ENCODE measurements at regions not wholly inside any gene's neighbourhood (a gene's known extent, or its start where the extent isn't known, plus 50 kb on each side); places are given as distances from the start of the nearest gene placed in this dataset.

GRCh38 chr9:105143136-105143430 is 101.4 kb upstream of the SLC44A1 start:
- H3K4me2 ChIP-seq = no peak overlapping the region
- peaks cover 7% of the 10 kb centered on the region for H3K4me1 ChIP-seq (ENCODE audit: insufficient read depth)
- H3K36me3 ChIP-seq (replicated peaks; ENCODE audit: insufficient read depth, low read depth) = no peaks in the 10 kb centered on the region
- no peak for TF ChIP-seq EZH2phosphoT487 (IDR thresholded peaks at IDR 0.05; ENCODE audit: low read depth, severe bottlenecking, unreplicated experiment)
- TF ChIP-seq, protein P1, sequence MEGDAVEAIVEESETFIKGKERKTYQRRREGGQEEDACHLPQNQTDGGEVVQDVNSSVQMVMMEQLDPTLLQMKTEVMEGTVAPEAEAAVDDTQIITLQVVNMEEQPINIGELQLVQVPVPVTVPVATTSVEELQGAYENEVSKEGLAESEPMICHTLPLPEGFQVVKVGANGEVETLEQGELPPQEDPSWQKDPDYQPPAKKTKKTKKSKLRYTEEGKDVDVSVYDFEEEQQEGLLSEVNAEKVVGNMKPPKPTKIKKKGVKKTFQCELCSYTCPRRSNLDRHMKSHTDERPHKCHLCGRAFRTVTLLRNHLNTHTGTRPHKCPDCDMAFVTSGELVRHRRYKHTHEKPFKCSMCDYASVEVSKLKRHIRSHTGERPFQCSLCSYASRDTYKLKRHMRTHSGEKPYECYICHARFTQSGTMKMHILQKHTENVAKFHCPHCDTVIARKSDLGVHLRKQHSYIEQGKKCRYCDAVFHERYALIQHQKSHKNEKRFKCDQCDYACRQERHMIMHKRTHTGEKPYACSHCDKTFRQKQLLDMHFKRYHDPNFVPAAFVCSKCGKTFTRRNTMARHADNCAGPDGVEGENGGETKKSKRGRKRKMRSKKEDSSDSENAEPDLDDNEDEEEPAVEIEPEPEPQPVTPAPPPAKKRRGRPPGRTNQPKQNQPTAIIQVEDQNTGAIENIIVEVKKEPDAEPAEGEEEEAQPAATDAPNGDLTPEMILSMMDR (IDR thresholded peaks at IDR 0.05; ENCODE audit: poor library complexity) = no peak
- no peak for TF ChIP-seq EZH2 (IDR thresholded peaks at IDR 0.05; ENCODE audit: borderline replicate concordance)
- WGBS (ENCODE audit: low lambda C conversion rate, missing lambda C conversion rate) = over 99% methylated on average over 6 of the region's 6 CpGs
- no peak overlapping the region for H3K27ac ChIP-seq
- no peak overlapping the region for H2AFZ ChIP-seq
- no peaks in the 10 kb centered on the region for H3K9me2 ChIP-seq (replicated peaks; ENCODE audit: insufficient read depth)
- H3K4me3 ChIP-seq = no peak overlapping the region
- no peaks in the 10 kb centered on the region for H3K27me3 ChIP-seq
- no peak for DNase-seq (ENCODE audit: low spot score)
- no peaks in the 10 kb centered on the region for H3K9me3 ChIP-seq (ENCODE audit: low read depth)
- H4K20me1 ChIP-seq (ENCODE audit: insufficient read depth, poor library complexity, severe bottlenecking) = no peaks in the 10 kb centered on the region
- no peaks in the 10 kb centered on the region for H3K79me2 ChIP-seq

- H3K4me2 ChIP-seq = no peak overlapping the region
- no peaks in the 10 kb centered on the region for H3K27me3 ChIP-seq
- TF ChIP-seq, protein P1 (IDR thresholded peaks at IDR 0.05; ENCODE audit: poor library complexity) = no peak
- no peak for TF ChIP-seq EZH2phosphoT487 (IDR thresholded peaks at IDR 0.05; ENCODE audit: low read depth, severe bottlenecking, unreplicated experiment)
- TF ChIP-seq EZH2 (IDR thresholded peaks at IDR 0.05; ENCODE audit: borderline replicate concordance) = no peak
- H3K4me1 ChIP-seq (ENCODE audit: insufficient read depth) = peaks cover 7% of the 10 kb centered on the region
- DNase-seq (ENCODE audit: low spot score) = no peak
- WGBS (ENCODE audit: low lambda C conversion rate, missing lambda C conversion rate) = 89% methylated on average over 1 of the region's 1 CpG
- H3K4me3 ChIP-seq = no peak overlapping the region
- H3K36me3 ChIP-seq (replicated peaks; ENCODE audit: insufficient read depth, low read depth) = no peaks in the 10 kb centered on the region
- no peaks in the 10 kb centered on the region for H3K9me2 ChIP-seq (replicated peaks; ENCODE audit: insufficient read depth)
- no peaks in the 10 kb centered on the region for H3K79me2 ChIP-seq
- H3K9me3 ChIP-seq (ENCODE audit: low read depth) = no peaks in the 10 kb centered on the region
- no peak overlapping the region for H3K27ac ChIP-seq
- no peak overlapping the region for H2AFZ ChIP-seq
- H4K20me1 ChIP-seq (ENCODE audit: insufficient read depth, poor library complexity, severe bottlenecking) = no peaks in the 10 kb centered on the region
Measured at GRCh38 chr9:105144076-105144475, 100.4 kb upstream of the SLC44A1 start.

- no peaks in the 10 kb centered on the region for H3K27me3 ChIP-seq
- H3K36me3 ChIP-seq (replicated peaks; ENCODE audit: insufficient read depth, low read depth) = no peaks in the 10 kb centered on the region
- DNase-seq (ENCODE audit: low spot score) = no peak
- TF ChIP-seq EZH2phosphoT487 (IDR thresholded peaks at IDR 0.05; ENCODE audit: low read depth, severe bottlenecking, unreplicated experiment) (no peak), EZH2 (IDR thresholded peaks at IDR 0.05; ENCODE audit: borderline replicate concordance) (no peak)
- H4K20me1 ChIP-seq (ENCODE audit: insufficient read depth, poor library complexity, severe bottlenecking) = no peaks in the 10 kb centered on the region
- H3K27ac ChIP-seq = no peak overlapping the region
- WGBS (ENCODE audit: low lambda C conversion rate, missing lambda C conversion rate) = 72% methylated on average over 2 of the region's 2 CpGs
- no peak overlapping the region for H3K4me2 ChIP-seq
- no peak overlapping the region for H2AFZ ChIP-seq
- no peaks in the 10 kb centered on the region for H3K79me2 ChIP-seq
- H3K9me2 ChIP-seq (replicated peaks; ENCODE audit: insufficient read depth) = no peaks in the 10 kb centered on the region
- H3K4me3 ChIP-seq = no peak overlapping the region
- peaks cover 7% of the 10 kb centered on the region for H3K4me1 ChIP-seq (ENCODE audit: insufficient read depth)
- no peaks in the 10 kb centered on the region for H3K9me3 ChIP-seq (ENCODE audit: low read depth)
Measured at GRCh38 chr9:105144841-105145240, 99.6 kb upstream of the SLC44A1 start.

GRCh38 chr9:105146677-105147076 is 97.8 kb upstream of the SLC44A1 start:
- TF ChIP-seq EZH2phosphoT487 (IDR thresholded peaks at IDR 0.05; ENCODE audit: low read depth, severe bottlenecking, unreplicated experiment) (no peak), EZH2 (IDR thresholded peaks at IDR 0.05; ENCODE audit: borderline replicate concordance) (no peak)
- TF ChIP-seq, protein P1 (IDR thresholded peaks at IDR 0.05; ENCODE audit: poor library complexity) = no peak
- H3K9me2 ChIP-seq (replicated peaks; ENCODE audit: insufficient read depth) = no peaks in the 10 kb centered on the region
- no peaks in the 10 kb centered on the region for H3K79me2 ChIP-seq
- no peaks in the 10 kb centered on the region for H3K9me3 ChIP-seq (ENCODE audit: low read depth)
- 72% methylated on average over 5 of the region's 5 CpGs for WGBS (ENCODE audit: low lambda C conversion rate, missing lambda C conversion rate)
- no peaks in the 10 kb centered on the region for H3K36me3 ChIP-seq (replicated peaks; ENCODE audit: insufficient read depth, low read depth)
- no peak overlapping the region for H3K4me2 ChIP-seq
- H3K27ac ChIP-seq = no peak overlapping the region
- no peak overlapping the region for H2AFZ ChIP-seq
- no peaks in the 10 kb centered on the region for H4K20me1 ChIP-seq (ENCODE audit: insufficient read depth, poor library complexity, severe bottlenecking)
- DNase-seq (ENCODE audit: low spot score) = no peak
- H3K27me3 ChIP-seq = no peaks in the 10 kb centered on the region
- H3K4me3 ChIP-seq = no peak overlapping the region
- H3K4me1 ChIP-seq (ENCODE audit: insufficient read depth) = peaks cover 10% of the 10 kb centered on the region
